GM19239 (cell line): ENCODE measurements at regions not wholly inside any gene's neighbourhood (a gene's known extent, or its start where the extent isn't known, plus 50 kb on each side); places are given as distances from the start of the nearest gene placed in this dataset.

Source experiments
- DNase-seq: peaks from one replicate; pipeline ENCODE4 v3.0.0; 2011; ENCODE audit warnings: low spot score; ENCODE audit not compliant: insufficient read length
- FAIRE-seq: peaks from 2 replicates; lab custom pipeline; 2011; peaks lifted over from hg19 to GRCh38; lab: Jason Lieb, UNC

DNA sequence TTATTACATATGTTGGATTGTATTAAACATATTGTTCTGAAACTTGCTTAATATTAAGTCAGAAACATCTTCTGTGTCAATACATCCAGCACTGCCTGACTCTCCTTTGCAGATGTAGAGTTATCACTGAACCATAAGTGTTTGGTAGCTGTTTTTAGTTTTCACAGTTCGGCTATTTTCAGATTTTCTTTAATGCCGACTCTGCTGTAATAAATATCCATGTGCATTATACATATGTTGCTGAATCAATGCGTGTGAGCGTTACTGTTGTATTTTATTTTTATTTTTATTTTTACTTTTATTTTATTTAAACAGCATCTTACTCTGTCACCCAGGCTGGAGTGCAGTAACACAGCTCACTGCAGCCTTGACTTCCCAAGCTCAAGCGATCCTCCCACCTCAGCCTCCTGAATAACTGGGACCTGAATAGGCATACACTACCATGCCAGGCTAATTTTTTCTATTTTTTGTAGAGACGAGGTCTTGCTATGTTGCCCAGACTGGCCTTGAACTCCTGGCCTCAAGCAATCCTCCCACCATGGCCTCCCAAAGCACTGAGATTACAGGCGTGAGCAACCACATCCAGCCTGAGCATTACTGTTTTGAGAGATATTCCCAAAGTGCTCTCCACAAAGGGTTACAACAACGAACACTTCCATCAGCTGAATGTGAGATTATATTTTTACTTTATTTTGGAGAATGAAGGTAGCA, 50.7 kb upstream of the NOCT start:
- FAIRE-seq, result peak; percentile 69
- no peak for DNase-seq

- DNase-seq (no peak), FAIRE-seq (no peak)
Measured at GRCh38 chr4:138963412-138963811, 52.2 kb upstream of the NOCT start.

DNA sequence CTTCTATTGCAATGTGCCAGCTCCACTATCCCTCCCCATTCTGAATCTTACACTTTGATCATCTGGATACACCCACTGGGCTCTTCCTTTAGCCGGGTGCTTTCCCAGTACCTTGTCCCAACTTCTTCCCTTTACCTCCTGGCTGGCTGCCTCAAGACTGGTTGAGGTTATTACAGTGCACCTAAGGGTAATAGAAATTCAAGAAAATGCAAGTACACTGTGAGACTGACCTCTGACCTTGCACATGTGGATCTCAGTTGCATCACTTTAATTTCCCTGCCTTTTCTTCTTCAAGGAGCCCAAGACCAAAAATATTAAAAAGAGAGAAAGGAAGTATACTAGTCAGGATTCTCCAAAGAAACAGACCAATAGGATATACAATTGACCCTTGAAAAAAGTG, 53.9 kb upstream of the NOCT start:
- no peak for DNase-seq

GRCh38 chr4:138961129-138961528, 54.5 kb upstream of the NOCT start:
- FAIRE-seq (no peak), DNase-seq (no peak)

More for the DNA sequence above, 53.9 kb upstream of the NOCT start:
- no peak for FAIRE-seq

GRCh38 chr4:138960175-138960710, 55.3 kb upstream of the NOCT start:
- DNase-seq, result no peak
- FAIRE-seq, result no peak

DNA sequence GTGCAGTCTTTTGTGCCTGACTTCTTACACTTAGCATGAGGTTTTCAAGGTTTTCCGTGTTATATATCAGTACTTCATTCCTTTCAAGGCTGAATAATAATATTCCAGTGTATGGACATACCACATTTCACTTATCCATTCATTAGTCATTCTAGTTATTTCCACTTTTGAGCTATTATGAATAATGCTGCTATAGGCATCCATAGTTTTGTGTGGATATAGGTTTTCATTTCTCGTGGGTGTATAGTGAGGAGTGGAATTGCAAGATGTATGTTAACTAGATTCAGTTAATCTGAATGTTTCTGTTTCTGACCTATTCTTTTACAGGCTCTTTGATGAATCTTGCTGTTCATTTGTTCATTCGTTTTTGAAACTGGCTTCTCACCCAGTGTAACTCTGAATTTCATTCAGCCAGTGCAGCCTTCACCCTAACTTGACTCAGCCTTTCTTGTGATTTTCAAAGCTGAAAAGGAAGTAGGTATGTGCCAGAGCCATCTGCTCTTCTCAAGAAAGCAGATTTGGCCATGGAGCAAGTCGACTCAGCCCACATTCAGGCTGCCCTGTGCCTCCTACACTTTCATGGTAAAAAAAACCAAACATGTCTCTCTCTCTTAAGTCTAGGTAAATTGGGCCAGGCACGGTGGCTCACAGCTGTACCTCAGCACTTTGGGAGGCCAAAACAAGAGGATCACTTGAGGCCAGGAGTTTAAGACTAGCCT, 56.3 kb upstream of the NOCT start:
- DNase-seq (no peak), FAIRE-seq (no peak)

- DNase-seq, result no peak
- no peak for FAIRE-seq
Measured at GRCh38 chr4:138958519-138958918, 57.1 kb upstream of the NOCT start.

DNA sequence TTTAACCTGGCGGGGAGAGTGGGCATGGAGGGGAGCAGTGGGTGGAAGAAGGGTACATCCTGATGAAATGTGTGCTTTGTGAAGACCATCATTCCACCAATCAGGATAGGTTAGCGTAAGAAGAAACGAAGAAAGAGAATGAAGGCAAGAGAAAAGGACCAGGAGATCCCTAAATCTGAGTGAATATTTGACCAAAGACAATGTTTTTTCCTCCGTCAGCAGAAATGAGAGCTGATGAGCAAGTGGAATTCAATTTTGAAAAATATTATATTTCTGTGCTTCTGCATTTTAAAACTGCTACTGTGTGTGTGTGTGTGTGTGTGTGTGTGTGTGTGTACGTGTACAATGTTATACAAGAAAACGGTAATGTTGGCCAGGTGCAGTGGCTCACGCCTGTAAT, 58.3 kb upstream of the NOCT start:
- no peak for FAIRE-seq
- DNase-seq, result no peak

GRCh38 chr4:138954428-138954827, 61.2 kb upstream of the NOCT start:
- DNase-seq, result no peak
- no peak for FAIRE-seq

DNA sequence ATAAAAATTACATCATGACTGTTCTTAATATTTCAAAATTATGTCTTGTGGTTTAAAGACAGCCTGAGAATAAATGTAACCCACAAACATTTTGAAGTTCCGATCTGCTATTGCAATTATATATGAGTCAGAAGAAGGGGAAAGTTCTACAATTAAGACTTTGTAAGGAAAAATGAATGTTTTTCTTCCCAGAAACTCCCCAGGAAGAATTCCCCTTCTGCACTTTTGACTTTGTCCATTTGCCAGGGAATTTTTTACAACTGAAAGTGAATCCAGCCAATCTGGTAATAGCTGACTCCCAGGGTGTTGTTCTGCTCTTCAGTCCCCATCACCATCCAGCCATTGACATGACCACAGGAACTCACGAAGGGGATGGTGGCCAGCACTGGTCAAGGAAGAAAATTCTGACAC, 61.6 kb upstream of the NOCT start:
- DNase-seq, result no peak
- FAIRE-seq, result no peak

DNA sequence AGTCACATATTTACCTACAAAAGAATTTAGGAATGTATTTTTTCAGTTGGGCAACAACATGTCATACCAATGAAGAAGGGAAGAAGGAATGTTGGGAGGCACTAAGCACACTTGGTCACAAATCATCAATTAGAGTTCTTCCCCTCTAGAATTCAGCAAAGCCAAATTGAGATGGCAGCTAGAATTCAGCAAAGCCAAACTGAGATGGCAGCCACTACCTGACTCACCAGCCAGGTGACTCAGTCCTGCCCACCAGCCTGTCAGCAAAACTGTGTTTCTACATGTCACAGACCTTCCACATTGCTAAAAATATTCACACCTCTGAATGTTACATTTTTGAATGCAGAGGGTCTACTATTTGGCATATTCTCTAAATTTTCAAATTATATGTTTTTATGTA, 63.2 kb upstream of the NOCT start:
- DNase-seq (no peak), FAIRE-seq (no peak)

DNA sequence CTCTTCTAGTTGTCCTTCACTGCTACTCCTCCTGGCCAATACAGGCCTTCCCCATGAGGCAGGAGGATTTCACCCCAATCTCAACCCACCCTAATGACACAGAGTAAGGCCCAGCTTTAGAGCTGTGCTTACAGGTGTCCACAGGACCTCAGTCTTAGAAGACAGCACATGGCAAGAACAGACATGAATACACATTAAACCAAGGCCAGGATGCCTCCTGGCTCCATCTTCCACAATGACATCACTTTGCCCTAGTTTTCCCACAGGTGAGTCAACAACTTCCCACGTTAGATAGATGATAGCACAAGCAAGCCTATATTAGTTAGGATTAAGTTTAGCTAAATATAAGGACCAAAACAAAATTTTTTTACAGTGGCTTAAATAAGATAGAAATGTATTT, 63.8 kb upstream of the NOCT start:
- DNase-seq (no peak), FAIRE-seq (no peak)

GRCh38 chr4:138949866-138950265, 65.7 kb upstream of the NOCT start:
- FAIRE-seq, result no peak
- DNase-seq, result no peak

GRCh38 chr4:138948918-138949317, 66.7 kb upstream of the NOCT start:
- no peak for FAIRE-seq
- no peak for DNase-seq

DNA sequence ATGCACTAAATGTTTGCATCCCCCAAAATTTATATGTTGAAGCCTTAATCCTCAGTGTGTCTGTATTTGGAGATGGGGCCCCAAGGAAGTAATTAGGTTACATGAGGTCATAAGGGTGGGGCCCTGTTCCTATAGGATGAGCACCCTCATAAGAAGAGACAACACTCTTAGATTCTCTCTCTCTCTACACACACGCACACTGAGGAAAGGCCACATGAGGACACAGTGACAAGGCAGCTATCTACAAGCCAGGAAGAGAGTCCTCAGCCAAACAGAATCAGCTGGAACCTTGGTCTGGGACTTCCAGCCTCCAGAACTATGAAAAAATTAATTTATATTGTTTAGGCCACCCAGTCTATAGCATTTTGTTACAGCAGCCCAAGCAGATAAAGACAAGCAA, 69.3 kb upstream of the NOCT start:
- FAIRE-seq, result no peak
- DNase-seq, result no peak

DNA sequence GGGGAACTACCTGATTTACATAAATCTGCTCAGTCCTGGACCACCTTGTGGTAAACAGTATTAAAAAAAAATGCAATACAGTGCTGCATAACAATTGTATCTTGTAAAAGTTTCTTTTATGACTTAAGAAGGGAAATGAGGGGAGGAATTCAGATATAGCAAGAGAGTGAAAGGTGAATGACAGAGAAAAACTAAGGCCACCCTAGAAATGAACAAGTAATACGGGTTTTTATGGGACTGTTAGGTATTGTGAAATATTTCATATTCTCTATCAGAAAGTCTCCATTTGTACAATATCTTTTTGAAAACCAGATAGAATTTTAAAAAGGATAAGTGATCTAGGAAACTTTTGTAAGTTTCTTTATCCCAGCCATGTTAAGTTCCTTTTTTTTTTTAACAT, 69.7 kb upstream of the NOCT start:
- DNase-seq (no peak), FAIRE-seq (no peak)

DNA sequence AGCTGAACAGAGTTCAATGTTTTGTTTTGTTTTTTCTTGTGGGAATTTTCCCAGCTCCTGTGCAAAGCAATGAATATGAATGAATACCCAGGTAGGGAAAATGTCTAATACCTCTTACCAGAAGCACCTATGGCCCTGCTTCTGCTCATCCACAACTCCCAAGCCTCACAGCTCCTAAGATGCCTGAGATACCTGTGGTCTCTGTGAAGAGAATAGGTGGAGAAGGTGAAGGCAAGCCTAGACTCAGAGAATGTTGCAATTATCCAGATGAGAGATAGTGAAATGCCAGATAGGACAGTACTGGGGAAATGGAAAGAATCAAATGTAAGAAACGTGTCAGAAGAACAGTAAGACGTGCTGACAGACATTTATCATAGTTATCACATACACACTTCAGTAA, 70.2 kb upstream of the NOCT start:
- FAIRE-seq, result no peak
- DNase-seq, result no peak

- FAIRE-seq, result no peak
- DNase-seq, result no peak
Measured at GRCh38 chr4:138943893-138944292, 71.7 kb upstream of the NOCT start.

- FAIRE-seq, result no peak
Measured at GRCh38 chr4:138941037-138941436, 74.5 kb upstream of the NOCT start.

GRCh38 chr4:138939960-138940359, 75.6 kb upstream of the NOCT start:
- DNase-seq (no peak), FAIRE-seq (no peak)

More at GRCh38 chr4:138941037-138941436, 74.5 kb upstream of the NOCT start:
- DNase-seq, result no peak

DNA sequence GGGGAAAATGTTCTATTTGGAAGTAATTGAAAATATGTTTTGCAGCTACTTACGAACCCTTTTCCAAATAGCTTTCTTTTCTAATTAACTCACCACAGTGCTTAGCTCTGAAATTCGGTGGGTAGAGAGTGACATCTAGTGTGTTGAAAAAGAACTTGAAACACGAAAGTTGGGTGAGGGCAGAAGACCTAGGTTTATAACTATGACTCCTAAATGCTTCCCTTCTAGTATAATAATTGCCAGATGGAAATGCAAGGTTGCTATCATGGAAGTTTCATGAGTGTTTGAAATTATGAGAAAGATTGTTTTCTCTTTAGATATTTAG, 77.3 kb upstream of the NOCT start:
- DNase-seq, result no peak

More for the DNA sequence above, 77.3 kb upstream of the NOCT start:
- FAIRE-seq, result peak; percentile 80
